ENCODE measurements at regions not wholly inside any gene's neighbourhood (a gene's known extent, or its start where the extent isn't known, plus 50 kb on each side); places are given as distances from the start of the nearest gene placed in this dataset.
"Not testable (repeated sequence)": the region's sequence is repeated elsewhere in the genome, so short reads cannot be mapped to it uniquely, and the experiment has no call there.

GRCh38 chr10:114732931-114733330, 74.9 kb upstream of the ABLIM1 start:
- DNase-seq, result no peak

GRCh38 chr10:114735946-114736345, 77.9 kb upstream of the ABLIM1 start:
- no peak for DNase-seq

- no peak for DNase-seq
These were observed 77.9 kb upstream of the FHIP2A start for GRCh38 chr10:114743521-114744231.

GRCh38 chr10:114746531-114746930, 75.0 kb upstream of the FHIP2A start:
- no peak for DNase-seq

- DNase-seq, result no peak
These were observed 73.3 kb upstream of the FHIP2A start for GRCh38 chr10:114748241-114748640.

- DNase-seq, result no peak
These were observed 72.6 kb upstream of the FHIP2A start for GRCh38 chr10:114749014-114749413.

- no peak for DNase-seq
These were observed 72.1 kb upstream of the FHIP2A start for GRCh38 chr10:114749510-114749909.

- DNase-seq, result no peak
These were observed 69.7 kb upstream of the FHIP2A start for GRCh38 chr10:114751856-114752255.

GRCh38 chr10:114752570-114752969, 69.0 kb upstream of the FHIP2A start:
- not testable (repeated sequence) for DNase-seq

GRCh38 chr10:114753126-114753525, 68.5 kb upstream of the FHIP2A start:
- DNase-seq, result no peak

- no peak for DNase-seq
These were observed 66.9 kb upstream of the FHIP2A start for GRCh38 chr10:114754445-114755320.

- DNase-seq, result no peak
These were observed 66.0 kb upstream of the FHIP2A start for GRCh38 chr10:114755537-114755936.

GRCh38 chr10:114758331-114758730, 63.2 kb upstream of the FHIP2A start:
- no peak for DNase-seq

GRCh38 chr10:114761205-114762193, 60.1 kb upstream of the FHIP2A start:
- no peak for DNase-seq

GRCh38 chr10:114762811-114763210, 58.8 kb upstream of the FHIP2A start:
- DNase-seq, result no peak

GRCh38 chr10:114764656-114765055, 56.9 kb upstream of the FHIP2A start:
- DNase-seq, result no peak

- no peak for DNase-seq
These were observed 55.1 kb upstream of the FHIP2A start for GRCh38 chr10:114766470-114766869.

GRCh38 chr10:114767101-114767985, 54.2 kb upstream of the FHIP2A start:
- DNase-seq, result no peak

GRCh38 chr10:114767986-114768821, 53.4 kb upstream of the FHIP2A start:
- peak; percentile 8 for DNase-seq

- no peak for DNase-seq
These were observed 51.6 kb upstream of the FHIP2A start for GRCh38 chr10:114770009-114770408.

GRCh38 chr10:114771157-114771556, 50.4 kb upstream of the FHIP2A start:
- DNase-seq, result no peak

Measured in activated gamma-delta T cell (primary cell).